ENCODE measurements at regions not wholly inside any gene's neighbourhood (a gene's known extent, or its start where the extent isn't known, plus 50 kb on each side); places are given as distances from the start of the nearest gene placed in this dataset.
"Not testable (repeated sequence)": the region's sequence is repeated elsewhere in the genome, so short reads cannot be mapped to it uniquely, and the experiment has no call there.

DNA sequence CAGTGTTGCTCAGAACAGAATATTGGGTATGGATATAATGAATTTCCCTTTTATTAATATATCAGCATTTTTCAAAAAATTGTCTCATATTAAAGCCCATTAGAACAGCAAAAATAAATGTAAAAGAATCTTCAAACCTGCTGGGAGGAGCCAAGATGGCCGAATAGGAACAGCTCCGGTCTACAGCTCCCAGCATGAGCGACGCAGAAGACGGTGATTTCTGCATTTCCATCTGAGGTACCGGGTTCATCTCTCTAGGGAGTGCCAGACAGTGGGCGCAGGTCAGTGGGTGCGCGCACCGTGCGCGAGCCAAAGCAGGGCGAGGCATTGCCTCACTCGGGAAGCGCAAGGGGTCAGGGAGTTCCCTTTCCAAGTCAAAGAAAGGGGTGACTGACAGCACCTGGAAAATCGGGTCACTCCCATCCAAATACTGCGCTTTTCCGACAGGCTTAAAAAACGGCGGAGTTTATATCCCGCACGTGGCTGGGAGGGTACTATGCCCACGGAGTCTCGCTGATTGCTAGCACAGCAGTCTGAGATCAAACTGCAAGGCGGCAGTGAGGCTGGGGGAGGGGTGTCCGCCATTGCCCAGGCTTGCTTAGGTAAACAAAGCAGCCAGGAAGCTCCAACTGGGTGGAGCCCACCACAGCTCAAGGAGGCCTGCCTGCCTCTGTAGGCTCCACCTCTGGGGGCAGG lies 816.8 kb downstream of the TTLL7 start:
- TF ChIP-seq, protein P1, sequence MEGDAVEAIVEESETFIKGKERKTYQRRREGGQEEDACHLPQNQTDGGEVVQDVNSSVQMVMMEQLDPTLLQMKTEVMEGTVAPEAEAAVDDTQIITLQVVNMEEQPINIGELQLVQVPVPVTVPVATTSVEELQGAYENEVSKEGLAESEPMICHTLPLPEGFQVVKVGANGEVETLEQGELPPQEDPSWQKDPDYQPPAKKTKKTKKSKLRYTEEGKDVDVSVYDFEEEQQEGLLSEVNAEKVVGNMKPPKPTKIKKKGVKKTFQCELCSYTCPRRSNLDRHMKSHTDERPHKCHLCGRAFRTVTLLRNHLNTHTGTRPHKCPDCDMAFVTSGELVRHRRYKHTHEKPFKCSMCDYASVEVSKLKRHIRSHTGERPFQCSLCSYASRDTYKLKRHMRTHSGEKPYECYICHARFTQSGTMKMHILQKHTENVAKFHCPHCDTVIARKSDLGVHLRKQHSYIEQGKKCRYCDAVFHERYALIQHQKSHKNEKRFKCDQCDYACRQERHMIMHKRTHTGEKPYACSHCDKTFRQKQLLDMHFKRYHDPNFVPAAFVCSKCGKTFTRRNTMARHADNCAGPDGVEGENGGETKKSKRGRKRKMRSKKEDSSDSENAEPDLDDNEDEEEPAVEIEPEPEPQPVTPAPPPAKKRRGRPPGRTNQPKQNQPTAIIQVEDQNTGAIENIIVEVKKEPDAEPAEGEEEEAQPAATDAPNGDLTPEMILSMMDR (IDR thresholded peaks at IDR 0.05), result not testable (repeated sequence)
- TF ChIP-seq EP300 (IDR thresholded peaks at IDR 0.05), result not testable (repeated sequence)
